ENCODE measurements at regions not wholly inside any gene's neighbourhood (a gene's known extent, or its start where the extent isn't known, plus 50 kb on each side); places are given as distances from the start of the nearest gene placed in this dataset.

DNA sequence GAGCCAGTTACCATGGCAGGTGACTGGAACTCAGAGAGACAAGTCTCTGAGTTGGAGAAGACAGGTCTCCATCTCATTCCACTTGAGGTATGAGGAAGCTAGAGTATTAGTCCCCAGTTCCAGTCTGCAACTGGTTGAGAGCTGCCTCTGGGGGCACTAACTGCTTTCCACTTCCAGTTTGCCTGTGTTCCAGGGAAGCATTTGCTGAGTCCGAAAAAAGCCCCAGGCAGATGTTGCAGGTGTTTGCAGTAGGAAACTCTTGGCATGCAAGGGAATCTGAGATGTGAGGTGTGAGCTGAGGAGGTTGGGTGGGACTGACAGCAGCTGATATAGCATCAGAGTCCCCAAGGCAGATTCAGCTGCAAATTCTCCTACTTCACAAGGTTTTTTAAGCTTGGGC is 272.2 kb upstream of the CASK start:
- H3K9me3 ChIP-seq (ENCODE audit: control insufficient read depth in 1 of 2, insufficient read depth in 1 of 2, low read length in 2 of 2): no peaks in the 10 kb centered on the region
- ATAC-seq (ENCODE audit: poor library complexity): no peak
- H3K4me3 ChIP-seq (ENCODE audit: low read length): no peak overlapping the region
- no peaks in the 10 kb centered on the region for H3K4me1 Mint-ChIP-seq (ENCODE audit: low read depth)
- ChIA-PET CTCF (no interaction called here), POLR2A (no interaction called here)
- H3K4me1 ChIP-seq (ENCODE audit: insufficient read depth, low read length): no peaks in the 10 kb centered on the region
- no peaks in the 10 kb centered on the region for H3K27me3 Mint-ChIP-seq
- H3K27ac Mint-ChIP-seq: no peak overlapping the region
- no peaks in the 10 kb centered on the region for H3K36me3 ChIP-seq (ENCODE audit: insufficient read depth, low read length)
- H3K4me3 Mint-ChIP-seq: no peak overlapping the region
- H3K9me3 Mint-ChIP-seq: no peaks in the 10 kb centered on the region
- TF ChIP-seq, protein P1, sequence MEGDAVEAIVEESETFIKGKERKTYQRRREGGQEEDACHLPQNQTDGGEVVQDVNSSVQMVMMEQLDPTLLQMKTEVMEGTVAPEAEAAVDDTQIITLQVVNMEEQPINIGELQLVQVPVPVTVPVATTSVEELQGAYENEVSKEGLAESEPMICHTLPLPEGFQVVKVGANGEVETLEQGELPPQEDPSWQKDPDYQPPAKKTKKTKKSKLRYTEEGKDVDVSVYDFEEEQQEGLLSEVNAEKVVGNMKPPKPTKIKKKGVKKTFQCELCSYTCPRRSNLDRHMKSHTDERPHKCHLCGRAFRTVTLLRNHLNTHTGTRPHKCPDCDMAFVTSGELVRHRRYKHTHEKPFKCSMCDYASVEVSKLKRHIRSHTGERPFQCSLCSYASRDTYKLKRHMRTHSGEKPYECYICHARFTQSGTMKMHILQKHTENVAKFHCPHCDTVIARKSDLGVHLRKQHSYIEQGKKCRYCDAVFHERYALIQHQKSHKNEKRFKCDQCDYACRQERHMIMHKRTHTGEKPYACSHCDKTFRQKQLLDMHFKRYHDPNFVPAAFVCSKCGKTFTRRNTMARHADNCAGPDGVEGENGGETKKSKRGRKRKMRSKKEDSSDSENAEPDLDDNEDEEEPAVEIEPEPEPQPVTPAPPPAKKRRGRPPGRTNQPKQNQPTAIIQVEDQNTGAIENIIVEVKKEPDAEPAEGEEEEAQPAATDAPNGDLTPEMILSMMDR (IDR thresholded peaks at IDR 0.05): no peak
- H3K36me3 Mint-ChIP-seq (ENCODE audit: low read depth): no peaks in the 10 kb centered on the region
- no peak for DNase-seq
- H3K27ac ChIP-seq (ENCODE audit: low read depth in 1 of 2, low read length in 2 of 2): no peak overlapping the region
- intact Hi-C loops (cut with DNase I, micrococcal nuclease): no loop called here
- no peaks in the 10 kb centered on the region for H3K27me3 ChIP-seq (ENCODE audit: control insufficient read depth in 1 of 2, insufficient read depth in 2 of 2, low read length in 2 of 2)

GRCh38 chrX:42189576-42189975 is 266.2 kb upstream of the CASK start:
- Histone ChIP-seq H3K4me3 (ENCODE audit: low read length) (no peak overlapping the region), H3K4me1 (ENCODE audit: insufficient read depth, low read length) (no peaks in the 10 kb centered on the region), H3K36me3 (ENCODE audit: insufficient read depth, low read length) (no peaks in the 10 kb centered on the region), H3K27ac (ENCODE audit: low read depth in 1 of 2, low read length in 2 of 2) (no peak overlapping the region), H3K27me3 (ENCODE audit: control insufficient read depth in 1 of 2, insufficient read depth in 2 of 2, low read length in 2 of 2) (no peaks in the 10 kb centered on the region), H3K9me3 (ENCODE audit: control insufficient read depth in 1 of 2, insufficient read depth in 1 of 2, low read length in 2 of 2) (no peaks in the 10 kb centered on the region)
- Mint-ChIP-seq H3K4me1 (ENCODE audit: low read depth) (no peaks in the 10 kb centered on the region), H3K4me3 (no peak overlapping the region), H3K36me3 (ENCODE audit: low read depth) (no peaks in the 10 kb centered on the region), H3K9me3 (no peaks in the 10 kb centered on the region), H3K27ac (no peak overlapping the region), H3K27me3 (no peaks in the 10 kb centered on the region)
- CTCF ChIA-PET: no interaction called here
- DNase-seq: no peak
- POLR2A ChIA-PET: no interaction called here
- TF ChIP-seq, protein P1 (IDR thresholded peaks at IDR 0.05): no peak
- intact Hi-C loops (cut with DNase I, micrococcal nuclease): no loop called here
- no peak for ATAC-seq (ENCODE audit: poor library complexity)

GRCh38 chrX:42188730-42189129 is 265.4 kb upstream of the CASK start:
- POLR2A ChIA-PET: no interaction called here
- Mint-ChIP-seq H3K27ac (no peak overlapping the region), H3K27me3 (no peaks in the 10 kb centered on the region), H3K36me3 (ENCODE audit: low read depth) (no peaks in the 10 kb centered on the region), H3K4me3 (no peak overlapping the region), H3K9me3 (no peaks in the 10 kb centered on the region), H3K4me1 (ENCODE audit: low read depth) (no peaks in the 10 kb centered on the region)
- TF ChIP-seq, protein P1 (IDR thresholded peaks at IDR 0.05): no peak
- CTCF ChIA-PET: no interaction called here
- intact Hi-C loops (cut with DNase I, micrococcal nuclease): no loop called here
- Histone ChIP-seq H3K36me3 (ENCODE audit: insufficient read depth, low read length) (no peaks in the 10 kb centered on the region), H3K9me3 (ENCODE audit: control insufficient read depth in 1 of 2, insufficient read depth in 1 of 2, low read length in 2 of 2) (no peaks in the 10 kb centered on the region), H3K4me1 (ENCODE audit: insufficient read depth, low read length) (no peaks in the 10 kb centered on the region), H3K27ac (ENCODE audit: low read depth in 1 of 2, low read length in 2 of 2) (no peak overlapping the region), H3K4me3 (ENCODE audit: low read length) (no peak overlapping the region), H3K27me3 (ENCODE audit: control insufficient read depth in 1 of 2, insufficient read depth in 2 of 2, low read length in 2 of 2) (no peaks in the 10 kb centered on the region)
- ATAC-seq (ENCODE audit: poor library complexity): no peak
- DNase-seq: no peak

All from CD4-positive, alpha-beta T cell (primary cell).